Cardiac muscle cell (in vitro differentiated cells and primary cell): ENCODE measurements at regions not wholly inside any gene's neighbourhood (a gene's known extent, or its start where the extent isn't known, plus 50 kb on each side); places are given as distances from the start of the nearest gene placed in this dataset.

ENCODE experiments used
- DNase-seq, 2 donors: peaks; one replicate each; pipeline versions ENCODE4 v3.0.0 to v3.0.0-alpha.2; 2010 to 2017; ENCODE audit warnings: low read depth in 1 of 2, low spot score in 1 of 2
- H3K27ac ChIP-seq: fragments of 200-600 bp; sonication (generic); 2 replicates; pipeline ENCODE4 v1.5.1; 2016
- H3K27me3 ChIP-seq: fragments of 200-600 bp; sonication (generic); 2 replicates; pipeline ENCODE4 v1.6.0; 2016; ENCODE audit warnings: control low read depth
- H3K36me3 ChIP-seq: fragments of 200-600 bp; sonication (generic); 2 replicates; pipeline ENCODE4 v1.5.1; 2016; ENCODE audit warnings: control low read depth
- H3K4me1 ChIP-seq: fragments of 200-600 bp; sonication (generic); 2 replicates; pipeline ENCODE4 v1.8.1; 2017; ENCODE audit warnings: low read depth, mild to moderate bottlenecking, mixed run types
- H3K4me3 ChIP-seq: fragments of 200-600 bp; sonication (generic); 2 replicates; pipeline ENCODE4 v1.5.1; 2016; ENCODE audit warnings: mild to moderate bottlenecking
- H3K9me3 ChIP-seq: fragments of 200-600 bp; sonication (generic); 2 replicates; pipeline ENCODE4 v1.5.1; 2017; ENCODE audit warnings: low read depth, mild to moderate bottlenecking, control low read depth
- CTCF ChIP-seq: IDR thresholded peaks from 2 replicates; pipeline ENCODE4 v1.5.1; 2012; ENCODE audit warnings: low read depth, mild to moderate bottlenecking, low read length

- DNase-seq, result no peak
- no peak overlapping the region for H3K4me3 ChIP-seq
- no peaks in the 10 kb centered on the region for H3K9me3 ChIP-seq
- no peak for TF ChIP-seq CTCF
- peaks cover 4% of the 10 kb centered on the region for H3K4me1 ChIP-seq
- H3K27ac ChIP-seq, result no peak overlapping the region
- H3K27me3 ChIP-seq, result no peaks in the 10 kb centered on the region
- H3K36me3 ChIP-seq, result no peaks in the 10 kb centered on the region
These were observed 177.1 kb upstream of the ELAC2 start for GRCh38 chr17:13194887-13195286.

- no peaks in the 10 kb centered on the region for H3K4me1 ChIP-seq
- H3K9me3 ChIP-seq, result no peaks in the 10 kb centered on the region
- H3K36me3 ChIP-seq, result no peaks in the 10 kb centered on the region
- H3K4me3 ChIP-seq, result no peak overlapping the region
- H3K27ac ChIP-seq, result no peak overlapping the region
- no peaks in the 10 kb centered on the region for H3K27me3 ChIP-seq
- no peak for DNase-seq
- TF ChIP-seq CTCF, result no peak
These were observed 165.0 kb upstream of the ELAC2 start for GRCh38 chr17:13182854-13183253.

GRCh38 chr17:13182450-13182849 is 164.6 kb upstream of the ELAC2 start:
- TF ChIP-seq CTCF, result no peak
- H3K4me3 ChIP-seq, result no peak overlapping the region
- H3K4me1 ChIP-seq, result no peaks in the 10 kb centered on the region
- no peaks in the 10 kb centered on the region for H3K9me3 ChIP-seq
- H3K36me3 ChIP-seq, result no peaks in the 10 kb centered on the region
- no peak for DNase-seq
- no peak overlapping the region for H3K27ac ChIP-seq
- no peaks in the 10 kb centered on the region for H3K27me3 ChIP-seq

GRCh38 chr17:13181683-13182082 is 163.9 kb upstream of the ELAC2 start:
- H3K4me3 ChIP-seq, result no peak overlapping the region
- no peak for TF ChIP-seq CTCF
- no peaks in the 10 kb centered on the region for H3K27me3 ChIP-seq
- no peaks in the 10 kb centered on the region for H3K36me3 ChIP-seq
- H3K27ac ChIP-seq, result no peak overlapping the region
- DNase-seq, result no peak
- no peaks in the 10 kb centered on the region for H3K9me3 ChIP-seq
- no peaks in the 10 kb centered on the region for H3K4me1 ChIP-seq

GRCh38 chr17:13176436-13176835 is 158.6 kb upstream of the ELAC2 start:
- no peak for DNase-seq
- TF ChIP-seq CTCF, result no peak

GRCh38 chr17:13171790-13172189 is 154.0 kb upstream of the ELAC2 start:
- Histone ChIP-seq H3K9me3 (no peaks in the 10 kb centered on the region), H3K27ac (no peak overlapping the region), H3K4me3 (no peak overlapping the region), H3K4me1 (no peaks in the 10 kb centered on the region), H3K27me3 (no peaks in the 10 kb centered on the region), H3K36me3 (no peaks in the 10 kb centered on the region)
- TF ChIP-seq CTCF, result no peak
- DNase-seq, result no peak

More at GRCh38 chr17:13176436-13176835, 158.6 kb upstream of the ELAC2 start:
- Histone ChIP-seq H3K27ac (no peak overlapping the region), H3K9me3 (no peaks in the 10 kb centered on the region), H3K27me3 (no peaks in the 10 kb centered on the region), H3K4me3 (no peak overlapping the region), H3K4me1 (no peaks in the 10 kb centered on the region), H3K36me3 (no peaks in the 10 kb centered on the region)
